ENCODE measurements at regions not wholly inside any gene's neighbourhood (a gene's known extent, or its start where the extent isn't known, plus 50 kb on each side); places are given as distances from the start of the nearest gene placed in this dataset.

GRCh38 chr1:17920881-17921640, 165.9 kb downstream of the ACTL8 start:
- Histone ChIP-seq H3K4me3 (replicated peaks; ENCODE audit: insufficient read depth, low read length) (no peak overlapping the region), H3K27ac (replicated peaks) (no peak overlapping the region), H3K27me3 (ENCODE audit: insufficient read depth, poor library complexity, severe bottlenecking) (no peaks in the 10 kb centered on the region)
- TF ChIP-seq REST (IDR thresholded peaks at IDR 0.05; ENCODE audit: insufficient replicate concordance, low read depth) (no peak), SPI1 (IDR thresholded peaks at IDR 0.05; ENCODE audit: borderline replicate concordance, low read depth) (no peak), CTCF (IDR thresholded peaks at IDR 0.05; ENCODE audit: insufficient read depth, low read length) (no peak), POLR2AphosphoS5 (IDR thresholded peaks at IDR 0.05; ENCODE audit: low read depth) (no peak), GABPA (IDR thresholded peaks at IDR 0.05; ENCODE audit: low read depth) (no peak)
- DNase-seq (ENCODE audit: low read depth in 1 of 2, low spot score in 1 of 2), result no peak

- TF ChIP-seq CTCF (IDR thresholded peaks at IDR 0.05; ENCODE audit: insufficient read depth, low read length) (peak; percentile 30), POLR2AphosphoS5 (IDR thresholded peaks at IDR 0.05; ENCODE audit: low read depth) (no peak)
- Histone ChIP-seq H3K4me3 (replicated peaks; ENCODE audit: insufficient read depth, low read length) (no peak overlapping the region), H3K27me3 (ENCODE audit: insufficient read depth, poor library complexity, severe bottlenecking) (no peaks in the 10 kb centered on the region), H3K27ac (replicated peaks) (no peak overlapping the region)
- peak in 1 of 2 experiments; percentile 35 for DNase-seq (ENCODE audit: low read depth in 1 of 2, low spot score in 1 of 2)
Measured at GRCh38 chr1:17922833-17923232, 167.7 kb downstream of the ACTL8 start.

GRCh38 chr1:17923666-17924065, 168.5 kb downstream of the ACTL8 start:
- no peak for TF ChIP-seq REST (IDR thresholded peaks at IDR 0.05; ENCODE audit: insufficient replicate concordance, low read depth)
- DNase-seq (ENCODE audit: low read depth in 1 of 2, low spot score in 1 of 2), result no peak
- no peaks in the 10 kb centered on the region for H3K27me3 ChIP-seq (ENCODE audit: insufficient read depth, poor library complexity, severe bottlenecking)
- H3K4me3 ChIP-seq (replicated peaks; ENCODE audit: insufficient read depth, low read length), result no peak overlapping the region
- H3K27ac ChIP-seq (replicated peaks), result no peak overlapping the region

GRCh38 chr1:17924578-17924977, 169.4 kb downstream of the ACTL8 start:
- H3K27me3 ChIP-seq (ENCODE audit: insufficient read depth, poor library complexity, severe bottlenecking), result no peaks in the 10 kb centered on the region
- no peak overlapping the region for H3K27ac ChIP-seq (replicated peaks)
- TF ChIP-seq REST (IDR thresholded peaks at IDR 0.05; ENCODE audit: insufficient replicate concordance, low read depth) (no peak), POLR2AphosphoS5 (IDR thresholded peaks at IDR 0.05; ENCODE audit: low read depth) (no peak), SPI1 (IDR thresholded peaks at IDR 0.05; ENCODE audit: borderline replicate concordance, low read depth) (no peak), CTCF (IDR thresholded peaks at IDR 0.05; ENCODE audit: insufficient read depth, low read length) (no peak), GABPA (IDR thresholded peaks at IDR 0.05; ENCODE audit: low read depth) (no peak)

More at GRCh38 chr1:17924578-17924977, 169.4 kb downstream of the ACTL8 start:
- DNase-seq (ENCODE audit: low read depth in 1 of 2, low spot score in 1 of 2), result no peak
- no peak overlapping the region for H3K4me3 ChIP-seq (replicated peaks; ENCODE audit: insufficient read depth, low read length)
